Muscle layer of duodenum (tissue), 2 donors: ENCODE measurements at regions not wholly inside any gene's neighbourhood (a gene's known extent, or its start where the extent isn't known, plus 50 kb on each side); places are given as distances from the start of the nearest gene placed in this dataset.

Experiments used
- H3K27ac ChIP-seq: one replicate; pipeline ENCODE4 v1.7.0; 2013; ENCODE audit warnings: mild to moderate bottlenecking, low read length
- H3K27me3 ChIP-seq: one replicate; pipeline ENCODE4 v1.7.0; 2013; ENCODE audit warnings: low read depth, mild to moderate bottlenecking, control low read depth, low read length
- H3K36me3 ChIP-seq, 2 donors: one replicate each; pipeline ENCODE4 v1.7.0; 2013; ENCODE audit warnings: low read length in 2 of 2, control low read depth in 1 of 2, mild to moderate bottlenecking in 1 of 2; ENCODE audit not compliant: insufficient read depth in 2 of 2, control insufficient read depth in 1 of 2
- H3K4me1 ChIP-seq, 2 donors: one replicate each; pipeline ENCODE4 v1.7.0; 2013; ENCODE audit warnings: low read length in 2 of 2, mild to moderate bottlenecking in 2 of 2, control low read depth in 1 of 2, moderate library complexity in 1 of 2; ENCODE audit not compliant: insufficient read depth in 2 of 2, control insufficient read depth in 1 of 2
- H3K4me3 ChIP-seq, 2 donors: one replicate each; pipeline ENCODE4 v1.7.0; 2013; ENCODE audit warnings: low read length in 2 of 2, low read depth in 1 of 2, mild to moderate bottlenecking in 1 of 2
- H3K9me3 ChIP-seq, 2 donors: one replicate each; pipeline ENCODE4 v1.7.0; 2013; ENCODE audit warnings: low read length in 2 of 2, control low read depth in 1 of 2, mild to moderate bottlenecking in 1 of 2; ENCODE audit not compliant: control insufficient read depth in 1 of 2
- donor health status: healthy.

- H3K9me3 ChIP-seq: no peaks in the 10 kb centered on the region
- H3K36me3 ChIP-seq: no peaks in the 10 kb centered on the region
- no peaks in the 10 kb centered on the region for H3K4me1 ChIP-seq
- H3K27me3 ChIP-seq: no peaks in the 10 kb centered on the region
- no peak overlapping the region for H3K4me3 ChIP-seq
- H3K27ac ChIP-seq: no peak overlapping the region
Observed at GRCh38 chr5:125017796-125018195, 271.4 kb upstream of the ZNF608 start.

GRCh38 chr5:125023673-125024072, 277.2 kb upstream of the ZNF608 start:
- no peak overlapping the region for H3K27ac ChIP-seq
- H3K9me3 ChIP-seq: no peaks in the 10 kb centered on the region
- no peaks in the 10 kb centered on the region for H3K36me3 ChIP-seq
- H3K27me3 ChIP-seq: no peaks in the 10 kb centered on the region
- no peak overlapping the region for H3K4me3 ChIP-seq
- H3K4me1 ChIP-seq: no peaks in the 10 kb centered on the region

- no peaks in the 10 kb centered on the region for H3K9me3 ChIP-seq
- H3K36me3 ChIP-seq: no peaks in the 10 kb centered on the region
- H3K4me3 ChIP-seq: no peak overlapping the region
- no peak overlapping the region for H3K27ac ChIP-seq
- H3K27me3 ChIP-seq: no peaks in the 10 kb centered on the region
- H3K4me1 ChIP-seq: no peaks in the 10 kb centered on the region
Observed at GRCh38 chr5:125026867-125027731, 280.7 kb upstream of the ZNF608 start.

DNA sequence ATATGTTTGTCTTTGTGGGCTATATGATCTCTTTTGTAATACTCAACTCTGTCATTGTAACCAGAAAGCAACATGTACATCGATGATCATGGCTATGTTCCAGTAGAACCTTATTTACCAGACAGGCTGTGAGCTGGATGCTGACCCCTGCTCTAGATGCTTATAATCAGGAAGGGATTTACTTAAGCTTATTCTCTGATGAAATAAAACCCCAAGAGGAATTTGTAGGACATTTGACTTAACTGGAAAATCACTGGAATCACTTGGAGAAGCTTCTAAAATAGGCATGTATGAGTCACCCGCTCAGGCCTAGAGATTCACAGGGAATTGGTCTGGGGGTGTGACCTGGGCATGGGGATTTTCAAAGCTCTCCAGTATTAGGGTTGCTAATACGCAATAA, 285.8 kb upstream of the ZNF608 start:
- H3K36me3 ChIP-seq: no peaks in the 10 kb centered on the region
- H3K27me3 ChIP-seq: no peaks in the 10 kb centered on the region
- H3K27ac ChIP-seq: no peak overlapping the region
- no peaks in the 10 kb centered on the region for H3K9me3 ChIP-seq
- no peaks in the 10 kb centered on the region for H3K4me1 ChIP-seq
- H3K4me3 ChIP-seq: no peak overlapping the region

GRCh38 chr5:125033602-125034001, 287.2 kb upstream of the ZNF608 start:
- no peak overlapping the region for H3K27ac ChIP-seq
- H3K27me3 ChIP-seq: no peaks in the 10 kb centered on the region
- H3K4me1 ChIP-seq: no peaks in the 10 kb centered on the region
- no peaks in the 10 kb centered on the region for H3K9me3 ChIP-seq
- no peaks in the 10 kb centered on the region for H3K36me3 ChIP-seq
- no peak overlapping the region for H3K4me3 ChIP-seq

DNA sequence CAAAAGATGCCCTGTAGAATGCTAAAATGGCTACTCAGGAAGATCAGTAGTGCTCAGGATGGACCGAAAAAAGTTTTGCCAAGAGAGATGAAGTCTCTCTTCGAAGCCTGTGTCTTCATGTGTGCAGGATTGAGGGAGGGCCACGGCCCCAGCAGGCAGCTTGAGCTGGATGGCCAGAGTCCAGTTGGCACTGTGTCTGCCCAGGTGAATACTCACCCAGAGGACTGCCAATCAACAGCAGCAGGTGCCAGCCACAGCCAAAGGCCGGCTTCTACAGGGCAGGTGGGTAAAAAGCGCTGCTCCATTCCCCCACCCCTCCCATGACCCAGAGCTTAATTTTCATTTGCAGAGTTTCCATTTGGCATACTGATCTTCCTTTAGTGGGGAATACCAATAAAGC, 287.9 kb upstream of the ZNF608 start:
- Histone ChIP-seq H3K9me3 (no peaks in the 10 kb centered on the region), H3K4me3 (no peak overlapping the region), H3K4me1 (no peaks in the 10 kb centered on the region)

GRCh38 chr5:125036494-125036893, 290.1 kb upstream of the ZNF608 start:
- H3K27ac ChIP-seq: no peak overlapping the region
- H3K4me3 ChIP-seq: no peak overlapping the region
- H3K9me3 ChIP-seq: no peaks in the 10 kb centered on the region
- no peaks in the 10 kb centered on the region for H3K36me3 ChIP-seq
- H3K4me1 ChIP-seq: no peaks in the 10 kb centered on the region
- no peaks in the 10 kb centered on the region for H3K27me3 ChIP-seq

More for the DNA sequence above, 287.9 kb upstream of the ZNF608 start:
- H3K27me3 ChIP-seq: no peaks in the 10 kb centered on the region
- no peak overlapping the region for H3K27ac ChIP-seq
- H3K36me3 ChIP-seq: no peaks in the 10 kb centered on the region

DNA sequence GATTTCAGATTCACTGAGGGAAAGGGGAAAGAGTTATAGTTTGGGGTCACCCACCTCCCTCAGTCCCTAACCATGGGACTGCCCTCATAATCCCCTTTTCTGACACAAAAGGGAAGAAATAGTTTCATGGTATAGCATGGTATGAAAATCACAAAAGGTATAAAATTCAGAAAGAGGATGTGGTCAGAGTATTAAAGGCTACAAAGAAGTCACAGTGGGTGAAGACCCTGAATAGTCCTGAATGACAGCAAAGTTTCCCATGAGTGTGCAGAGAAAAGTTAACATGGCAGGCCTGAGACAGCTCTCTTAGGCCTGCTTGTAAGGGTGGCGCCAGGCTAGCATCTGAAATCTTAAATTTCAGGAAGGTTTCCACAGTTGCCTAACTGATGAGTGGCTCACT, 290.6 kb upstream of the ZNF608 start:
- H3K9me3 ChIP-seq: no peaks in the 10 kb centered on the region
- peaks cover 0 to 1% of the 10 kb centered on the region in 2 donors for H3K4me1 ChIP-seq
- H3K36me3 ChIP-seq: no peaks in the 10 kb centered on the region
- no peak overlapping the region for H3K27ac ChIP-seq
- H3K4me3 ChIP-seq: no peak overlapping the region
- H3K27me3 ChIP-seq: no peaks in the 10 kb centered on the region

DNA sequence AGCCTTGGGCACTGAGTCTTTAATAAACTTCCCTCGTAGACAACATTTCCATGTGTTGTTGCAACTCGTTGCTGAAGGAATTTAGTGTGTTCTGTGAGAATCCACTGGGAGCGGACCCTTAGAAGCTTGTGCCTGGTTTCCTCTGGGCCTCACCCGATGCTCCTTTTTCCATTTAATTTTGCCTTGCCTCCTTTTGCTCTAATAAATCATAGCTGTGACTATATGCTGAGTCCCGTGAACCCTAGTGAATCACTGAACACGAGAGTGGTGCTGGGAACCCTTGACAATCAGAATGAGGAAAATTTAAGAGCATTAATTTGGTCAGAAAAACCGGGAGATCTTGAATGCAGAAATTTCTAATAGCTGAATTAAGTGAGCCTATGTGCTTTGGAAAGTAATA, 291.1 kb upstream of the ZNF608 start:
- H3K4me1 ChIP-seq: peaks cover 0 to 6% of the 10 kb centered on the region in 2 donors
- no peaks in the 10 kb centered on the region for H3K36me3 ChIP-seq
- no peaks in the 10 kb centered on the region for H3K27me3 ChIP-seq
- H3K9me3 ChIP-seq: no peaks in the 10 kb centered on the region
- H3K27ac ChIP-seq: no peak overlapping the region
- H3K4me3 ChIP-seq: no peak overlapping the region

GRCh38 chr5:125038477-125038876, 292.0 kb upstream of the ZNF608 start:
- no peak overlapping the region for H3K4me3 ChIP-seq
- H3K9me3 ChIP-seq: no peaks in the 10 kb centered on the region
- H3K4me1 ChIP-seq: peaks cover 0 to 13% of the 10 kb centered on the region in 2 donors
- no peaks in the 10 kb centered on the region for H3K36me3 ChIP-seq
- H3K27ac ChIP-seq: no peak overlapping the region
- no peaks in the 10 kb centered on the region for H3K27me3 ChIP-seq

DNA sequence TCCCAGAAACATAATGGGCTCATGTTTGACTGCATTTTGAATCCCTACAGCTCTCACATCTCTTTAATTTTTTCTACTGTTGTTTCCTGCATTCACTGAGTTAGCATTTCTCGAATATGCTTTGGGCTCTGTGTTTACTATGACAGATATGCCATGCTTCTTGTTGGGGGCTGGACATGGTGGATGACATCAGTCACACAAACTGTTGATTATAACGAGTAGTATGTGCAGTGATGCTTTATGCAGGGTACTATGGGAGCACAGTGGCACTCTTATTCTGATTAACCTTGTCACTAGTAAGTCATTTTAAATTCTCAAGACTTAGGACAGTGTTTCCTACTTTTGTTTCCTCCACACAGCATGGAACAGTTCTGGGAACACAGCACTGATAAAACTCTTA, 295.4 kb upstream of the ZNF608 start:
- Histone ChIP-seq H3K9me3 (no peaks in the 10 kb centered on the region), H3K36me3 (no peaks in the 10 kb centered on the region), H3K4me3 (no peak overlapping the region), H3K4me1 (peaks cover 5 to 25% of the 10 kb centered on the region in 2 donors), H3K27me3 (no peaks in the 10 kb centered on the region), H3K27ac (no peak overlapping the region)
